ENCODE measurements at regions not wholly inside any gene's neighbourhood (a gene's known extent, or its start where the extent isn't known, plus 50 kb on each side); places are given as distances from the start of the nearest gene placed in this dataset.

- no peak for DNase-seq
These were observed 1304.4 kb downstream of the MAT2B start for GRCh38 chr5:164809821-164810220.

GRCh38 chr5:164818445-164818844 lies 1313.0 kb downstream of the MAT2B start:
- no peak for DNase-seq

GRCh38 chr5:164824671-164825070 lies 1319.3 kb downstream of the MAT2B start:
- DNase-seq: no peak

- no peak for DNase-seq
These were observed 1327.1 kb downstream of the MAT2B start for GRCh38 chr5:164832516-164832915.

- DNase-seq: no peak
These were observed 1338.9 kb downstream of the MAT2B start for GRCh38 chr5:164844348-164844747.

GRCh38 chr5:164860896-164861295 lies 1355.5 kb downstream of the MAT2B start:
- DNase-seq: no peak

GRCh38 chr5:164861610-164862009 lies 1356.2 kb downstream of the MAT2B start:
- DNase-seq: no peak

- peak in 2 of 3 donors; percentile 3 to 8 for DNase-seq
These were observed 1363.3 kb downstream of the MAT2B start for GRCh38 chr5:164868761-164869160.

- no peak for DNase-seq
These were observed 1363.9 kb downstream of the MAT2B start for GRCh38 chr5:164869325-164869724.

GRCh38 chr5:164876793-164877192 lies 1371.4 kb downstream of the MAT2B start:
- no peak for DNase-seq

- DNase-seq: no peak
These were observed 1376.0 kb downstream of the MAT2B start for GRCh38 chr5:164881442-164881841.

- DNase-seq: no peak
These were observed 1379.8 kb downstream of the MAT2B start for GRCh38 chr5:164885179-164885578.

GRCh38 chr5:164893071-164893470 lies 1387.7 kb downstream of the MAT2B start:
- no peak for DNase-seq

- no peak for DNase-seq
These were observed 1393.3 kb downstream of the MAT2B start for GRCh38 chr5:164898705-164899104.

GRCh38 chr5:164909673-164910072 lies 1404.3 kb downstream of the MAT2B start:
- DNase-seq: no peak

GRCh38 chr5:164921722-164922121 lies 1416.3 kb downstream of the MAT2B start:
- no peak for DNase-seq

GRCh38 chr5:164934039-164934438 lies 1428.6 kb downstream of the MAT2B start:
- no peak for DNase-seq

- DNase-seq: no peak
These were observed 1429.1 kb downstream of the MAT2B start for GRCh38 chr5:164934561-164934960.

- DNase-seq: no peak
These were observed 1435.7 kb downstream of the MAT2B start for GRCh38 chr5:164941132-164941531.

GRCh38 chr5:164950927-164951326 lies 1445.5 kb downstream of the MAT2B start:
- DNase-seq: no peak

GRCh38 chr5:164951570-164951969 lies 1446.2 kb downstream of the MAT2B start:
- peak in 2 of 3 donors; percentile 26 to 30 for DNase-seq

- no peak for DNase-seq
These were observed 1453.3 kb downstream of the MAT2B start for GRCh38 chr5:164958688-164959087.

GRCh38 chr5:164959761-164960160 lies 1454.3 kb downstream of the MAT2B start:
- no peak for DNase-seq

- no peak for DNase-seq
These were observed 1457.0 kb downstream of the MAT2B start for GRCh38 chr5:164962329-164962961.

Measured in muscle of back (tissue), 3 donors.